ENCODE measurements at regions not wholly inside any gene's neighbourhood (a gene's known extent, or its start where the extent isn't known, plus 50 kb on each side); places are given as distances from the start of the nearest gene placed in this dataset.

DNA sequence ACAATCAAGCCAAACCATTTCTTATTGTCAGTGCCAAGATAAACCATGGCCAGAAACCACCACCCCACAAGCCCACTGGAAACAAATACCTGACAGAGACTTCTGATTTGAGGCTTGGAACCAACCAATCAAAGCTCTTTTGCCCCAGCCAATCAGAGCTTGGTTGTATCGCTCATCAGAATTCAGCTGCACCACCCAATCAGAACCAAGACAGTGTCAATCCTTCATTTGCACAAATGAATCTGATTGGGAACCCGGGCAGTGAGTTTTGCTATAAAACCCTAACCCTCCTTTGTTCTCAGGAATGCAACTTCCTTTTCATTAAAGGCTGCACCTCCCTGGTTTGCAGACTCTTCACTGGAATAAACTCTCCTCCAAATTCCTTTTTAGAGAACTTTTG is 87.4 kb downstream of the ELAPOR2 start:
- DNase-seq (ENCODE audit: low read depth, low spot score) (no peak), FAIRE-seq (no peak)
- dilution Hi-C loops (cut with MboI; ENCODE audit: extremely low pct_ligation_motif_present, low sequenced_read_pairs) (no loop called here), intact Hi-C loops (cut with micrococcal nuclease) (no loop called here)
- Histone ChIP-seq H4K20me1 (replicated peaks; ENCODE audit: control insufficient read depth, extremely low read depth, insufficient read depth, low read length) (peaks cover 8% of the 10 kb centered on the region), H3K27ac (ENCODE audit: insufficient read depth, low read depth, low read length) (no peak overlapping the region), H3K9me1 (replicated peaks; ENCODE audit: control insufficient read depth, extremely low read depth, insufficient read depth, low read length) (peaks cover 2% of the 10 kb centered on the region), H3K4me1 (ENCODE audit: control insufficient read depth, extremely low read depth, insufficient read depth, low read length) (no peaks in the 10 kb centered on the region), H3K9ac (replicated peaks; ENCODE audit: extremely low read depth, insufficient read depth, low read length) (no peak overlapping the region), H2AFZ (ENCODE audit: low read depth, low read length) (no peak overlapping the region), H3K27me3 (ENCODE audit: control insufficient read depth in 2 of 2, insufficient read depth in 2 of 2, low read length in 2 of 2) (no peaks in the 10 kb centered on the region), H3K79me2 (ENCODE audit: control insufficient read depth, insufficient read depth, low read length) (no peaks in the 10 kb centered on the region), H3K4me2 (ENCODE audit: insufficient read depth, low read length) (no peak overlapping the region), H3K9me3 (replicated peaks; ENCODE audit: control insufficient read depth, insufficient read depth, low read length) (no peaks in the 10 kb centered on the region), H3K36me3 (ENCODE audit: control insufficient read depth in 2 of 2, extremely low read depth in 1 of 2, insufficient read depth in 2 of 2, low read length in 2 of 2) (no peaks in the 10 kb centered on the region), H3K4me3 (replicated peaks in 1 of 3; ENCODE audit: insufficient read depth in 1 of 3, low read depth in 1 of 3, low read length in 3 of 3) (no peak overlapping the region)
- POLR2A ChIA-PET = no interaction called here
- CTCF ChIA-PET = interaction anchor here (1.3 to 1.8 kb wide), 2 partner anchors 20 to 22 kb away, joined by 4 to 5 read pairs; no protein-coding TSS in a partner anchor
- no TSS peak for BruUV-seq (replicated peaks)
- TF ChIP-seq FOS (IDR thresholded peaks at IDR 0.05; ENCODE audit: borderline replicate concordance, insufficient read depth, low read length) (no peak), MYC (IDR thresholded peaks at IDR 0.05; ENCODE audit: low read depth, low read length) (no peak), JUN (IDR thresholded peaks at IDR 0.05; ENCODE audit: borderline replicate concordance, insufficient read depth, insufficient read length, low read depth) (no peak), EZH2 (IDR thresholded peaks at IDR 0.05; ENCODE audit: borderline replicate concordance, low read depth, low read length, severe bottlenecking) (no peak), GATA2 (IDR thresholded peaks at IDR 0.05; ENCODE audit: insufficient read depth, insufficient read length, low read depth, low read length) (no peak), POLR2A (IDR thresholded peaks at IDR 0.05; ENCODE audit: low read depth, low read length) (no peak), CTCF (IDR thresholded peaks at IDR 0.05; ENCODE audit: extremely low read depth in 1 of 2, insufficient read depth in 1 of 2, low read depth in 1 of 2, low read length in 2 of 2) (no peak)

Data from endothelial cell of umbilical vein (primary cell).